Parathyroid adenoma (tissue), 2 donors: ENCODE measurements at regions not wholly inside any gene's neighbourhood (a gene's known extent, or its start where the extent isn't known, plus 50 kb on each side); places are given as distances from the start of the nearest gene placed in this dataset.

ENCODE experiments used
- H2AFZ ChIP-seq: fragments of 300-600 bp; sonication (generic); one replicate; pipeline ENCODE4 v1.7.0; 2017; ENCODE audit warnings: antibody characterized with exemption, mild to moderate bottlenecking
- H3K27ac ChIP-seq: fragments of 300-600 bp; sonication (generic); one replicate; pipeline ENCODE4 v1.7.0; 2017
- H3K27me3 ChIP-seq: fragments of 300-600 bp; sonication (generic); one replicate; pipeline ENCODE4 v1.7.0; 2017; ENCODE audit warnings: low read length; ENCODE audit not compliant: control insufficient read depth, insufficient read depth
- H3K36me3 ChIP-seq: fragments of 300-600 bp; sonication (generic); one replicate; pipeline ENCODE4 v1.7.0; 2017; ENCODE audit warnings: low read length; ENCODE audit not compliant: control insufficient read depth, insufficient read depth
- H3K4me1 ChIP-seq: fragments of 300-600 bp; sonication (generic); one replicate; pipeline ENCODE4 v1.7.0; 2017; ENCODE audit warnings: control low read depth
- H3K4me2 ChIP-seq: fragments of 300-600 bp; sonication (generic); one replicate; pipeline ENCODE4 v1.7.0; 2017; ENCODE audit warnings: low read length
- H3K4me3 ChIP-seq: fragments of 300-600 bp; sonication (generic); one replicate; pipeline ENCODE4 v1.7.0; 2017; ENCODE audit warnings: low read depth, low read length
- H3K79me2 ChIP-seq: fragments of 300-600 bp; sonication (generic); one replicate; pipeline ENCODE4 v1.7.0; 2017; ENCODE audit warnings: control low read depth
- H3K9ac ChIP-seq: fragments of 300-600 bp; sonication (generic); one replicate; pipeline ENCODE4 v1.7.0; 2017; ENCODE audit warnings: mild to moderate bottlenecking
- H3K9me3 ChIP-seq: fragments of 300-600 bp; sonication (generic); one replicate; pipeline ENCODE4 v1.7.0; 2017; ENCODE audit warnings: low read length; ENCODE audit not compliant: control insufficient read depth
- CTCF ChIP-seq: fragments of 300-600 bp; sonication (generic); IDR thresholded peaks from one replicate; pipeline ENCODE4 v1.7.0; 2017; ENCODE audit warnings: antibody characterized with exemption, mild to moderate bottlenecking
- donor health status: primary hyperparathyroidism.

- H2AFZ ChIP-seq: no peak overlapping the region
- TF ChIP-seq CTCF: no peak
- H3K27me3 ChIP-seq: no peaks in the 10 kb centered on the region
Measured at GRCh38 chr3:6723205-6723604, 137.7 kb upstream of the GRM7 start.

GRCh38 chr3:6726811-6727210, 134.1 kb upstream of the GRM7 start:
- TF ChIP-seq CTCF: no peak
- no peak overlapping the region for H3K27ac ChIP-seq
- no peaks in the 10 kb centered on the region for H3K4me1 ChIP-seq
- H3K79me2 ChIP-seq: no peaks in the 10 kb centered on the region
- no peaks in the 10 kb centered on the region for H3K27me3 ChIP-seq
- H3K9me3 ChIP-seq: no peaks in the 10 kb centered on the region
- no peak overlapping the region for H3K4me3 ChIP-seq
- H2AFZ ChIP-seq: no peak overlapping the region
- H3K36me3 ChIP-seq: no peaks in the 10 kb centered on the region
- H3K4me2 ChIP-seq: no peak overlapping the region
- H3K9ac ChIP-seq: no peak overlapping the region

More at GRCh38 chr3:6723205-6723604, 137.7 kb upstream of the GRM7 start:
- Histone ChIP-seq H3K36me3 (no peaks in the 10 kb centered on the region), H3K27ac (no peak overlapping the region), H3K79me2 (no peaks in the 10 kb centered on the region), H3K9me3 (no peaks in the 10 kb centered on the region), H3K4me1 (no peaks in the 10 kb centered on the region), H3K4me2 (no peak overlapping the region), H3K9ac (no peak overlapping the region), H3K4me3 (no peak overlapping the region)

- Histone ChIP-seq H3K9ac (no peak overlapping the region), H3K27me3 (no peaks in the 10 kb centered on the region), H3K4me3 (no peak overlapping the region), H2AFZ (no peak overlapping the region), H3K9me3 (no peaks in the 10 kb centered on the region), H3K36me3 (no peaks in the 10 kb centered on the region), H3K79me2 (no peaks in the 10 kb centered on the region), H3K27ac (no peak overlapping the region), H3K4me1 (no peaks in the 10 kb centered on the region), H3K4me2 (no peak overlapping the region)
- no peak for TF ChIP-seq CTCF
Measured at GRCh38 chr3:6732807-6733206, 128.1 kb upstream of the GRM7 start.

- no peak for TF ChIP-seq CTCF
- Histone ChIP-seq H3K4me1 (no peaks in the 10 kb centered on the region), H3K79me2 (no peaks in the 10 kb centered on the region), H3K9me3 (no peaks in the 10 kb centered on the region), H3K27ac (no peak overlapping the region), H3K27me3 (no peaks in the 10 kb centered on the region), H2AFZ (no peak overlapping the region), H3K4me3 (no peak overlapping the region), H3K4me2 (no peak overlapping the region), H3K36me3 (no peaks in the 10 kb centered on the region), H3K9ac (no peak overlapping the region)
Measured at GRCh38 chr3:6733699-6734394, 127.1 kb upstream of the GRM7 start.

GRCh38 chr3:6734395-6734746, 126.5 kb upstream of the GRM7 start:
- no peaks in the 10 kb centered on the region for H3K36me3 ChIP-seq

More at GRCh38 chr3:6734395-6734746, 126.5 kb upstream of the GRM7 start:
- Histone ChIP-seq H3K27me3 (no peaks in the 10 kb centered on the region), H3K4me3 (no peak overlapping the region), H3K79me2 (no peaks in the 10 kb centered on the region), H3K4me2 (no peak overlapping the region), H3K4me1 (no peaks in the 10 kb centered on the region), H3K9ac (no peak overlapping the region), H3K27ac (no peak overlapping the region), H2AFZ (no peak overlapping the region), H3K9me3 (no peaks in the 10 kb centered on the region)
- no peak for TF ChIP-seq CTCF
